Gastrocnemius medialis (tissue), 4 donors: ENCODE measurements at regions not wholly inside any gene's neighbourhood (a gene's known extent, or its start where the extent isn't known, plus 50 kb on each side); places are given as distances from the start of the nearest gene placed in this dataset.

Experiments
- POLR2A ChIP-seq, 2 donors: fragments of 450-650 bp; IDR thresholded peaks; one replicate each; pipeline ENCODE4 v1.6.1; 2017; ENCODE audit warnings: antibody characterized with exemption in 2 of 2, mild to moderate bottlenecking in 2 of 2, moderate library complexity in 2 of 2
- TF ChIP-seq, protein P1 (sequence below), 5 experiments: fragments of 450-650 bp in 3 of 5; fragments of 200-600 bp in 2 of 5; sonication (generic) in 2 of 5; IDR thresholded peaks in 4 of 5; conservative IDR thresholded peaks in 1 of 5; 1 replicate in 4 of 5; 2 replicates in 1 of 5; pipeline ENCODE4 v1.5.1; 2016 to 2019; ENCODE audit warnings: antibody characterized with exemption in 5 of 5, mild to moderate bottlenecking in 3 of 5, moderate library complexity in 3 of 5

DNA sequence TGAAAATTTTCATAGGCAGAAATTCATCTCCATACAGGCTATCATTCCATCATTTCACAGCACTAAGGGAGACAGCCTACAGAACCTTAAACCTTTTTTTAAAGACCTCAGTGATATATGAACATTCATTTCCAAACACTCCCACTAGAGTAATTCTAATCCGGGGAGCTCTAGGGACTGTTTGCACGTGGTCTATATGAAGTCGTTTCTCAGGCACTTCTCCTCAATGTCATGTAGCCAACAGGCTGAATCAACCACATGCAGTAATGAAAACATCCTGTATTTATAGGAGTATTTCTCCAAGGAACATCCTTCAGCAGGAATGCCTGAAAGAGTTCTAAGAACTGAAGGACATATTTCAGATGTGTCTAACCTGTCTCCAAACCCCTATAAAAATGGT, 97.3 kb upstream of the CREB1 start:
- TF ChIP-seq, protein P1, sequence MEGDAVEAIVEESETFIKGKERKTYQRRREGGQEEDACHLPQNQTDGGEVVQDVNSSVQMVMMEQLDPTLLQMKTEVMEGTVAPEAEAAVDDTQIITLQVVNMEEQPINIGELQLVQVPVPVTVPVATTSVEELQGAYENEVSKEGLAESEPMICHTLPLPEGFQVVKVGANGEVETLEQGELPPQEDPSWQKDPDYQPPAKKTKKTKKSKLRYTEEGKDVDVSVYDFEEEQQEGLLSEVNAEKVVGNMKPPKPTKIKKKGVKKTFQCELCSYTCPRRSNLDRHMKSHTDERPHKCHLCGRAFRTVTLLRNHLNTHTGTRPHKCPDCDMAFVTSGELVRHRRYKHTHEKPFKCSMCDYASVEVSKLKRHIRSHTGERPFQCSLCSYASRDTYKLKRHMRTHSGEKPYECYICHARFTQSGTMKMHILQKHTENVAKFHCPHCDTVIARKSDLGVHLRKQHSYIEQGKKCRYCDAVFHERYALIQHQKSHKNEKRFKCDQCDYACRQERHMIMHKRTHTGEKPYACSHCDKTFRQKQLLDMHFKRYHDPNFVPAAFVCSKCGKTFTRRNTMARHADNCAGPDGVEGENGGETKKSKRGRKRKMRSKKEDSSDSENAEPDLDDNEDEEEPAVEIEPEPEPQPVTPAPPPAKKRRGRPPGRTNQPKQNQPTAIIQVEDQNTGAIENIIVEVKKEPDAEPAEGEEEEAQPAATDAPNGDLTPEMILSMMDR (IDR thresholded peaks at IDR 0.05 in 4 of 5, conservative IDR thresholded peaks at IDR 0.05 in 1 of 5) = no peak
- no peak for TF ChIP-seq POLR2A (IDR thresholded peaks at IDR 0.05)
